Glomerular endothelial cell (primary cell): ENCODE measurements at regions not wholly inside any gene's neighbourhood (a gene's known extent, or its start where the extent isn't known, plus 50 kb on each side); places are given as distances from the start of the nearest gene placed in this dataset.
"Not testable (repeated sequence)": the region's sequence is repeated elsewhere in the genome, so short reads cannot be mapped to it uniquely, and the experiment has no call there.

Experiments used
- DNase-seq: peaks from one replicate; pipeline ENCODE4 v3.0.0-alpha.2; 2011; ENCODE audit warnings: low read depth, low spot score; ENCODE audit errors: extremely low read depth

GRCh38 chr4:149870008-149870407, 54.4 kb upstream of the IQCM start:
- DNase-seq, result no peak

GRCh38 chr4:149881744-149882143, 66.1 kb upstream of the IQCM start:
- DNase-seq, result no peak

GRCh38 chr4:149882251-149882650, 66.6 kb upstream of the IQCM start:
- no peak for DNase-seq

- DNase-seq, result no peak
Observed at GRCh38 chr4:149884046-149884445, 68.4 kb upstream of the IQCM start.

- no peak for DNase-seq
Observed at GRCh38 chr4:149884529-149885181, 69.0 kb upstream of the IQCM start.

- no peak for DNase-seq
Observed at GRCh38 chr4:149885896-149886295, 70.3 kb upstream of the IQCM start.

- DNase-seq, result no peak
Observed at GRCh38 chr4:149886786-149887490, 71.3 kb upstream of the IQCM start.

- no peak for DNase-seq
Observed at GRCh38 chr4:149889991-149890390, 74.3 kb upstream of the IQCM start.

- DNase-seq, result no peak
Observed at GRCh38 chr4:149890531-149890930, 74.9 kb upstream of the IQCM start.

- DNase-seq, result no peak
Observed at GRCh38 chr4:149891426-149891825, 75.8 kb upstream of the IQCM start.

GRCh38 chr4:149896432-149896831, 80.8 kb upstream of the IQCM start:
- DNase-seq, result no peak

- no peak for DNase-seq
Observed at GRCh38 chr4:149897783-149898182, 82.1 kb upstream of the IQCM start.

- DNase-seq, result no peak
Observed at GRCh38 chr4:149901128-149901527, 85.5 kb upstream of the IQCM start.

- DNase-seq, result no peak
Observed at GRCh38 chr4:149902242-149902641, 86.6 kb upstream of the IQCM start.

- no peak for DNase-seq
Observed at GRCh38 chr4:149910177-149910576, 94.5 kb upstream of the IQCM start.

- DNase-seq, result no peak
Observed at GRCh38 chr4:149910604-149911350, 95.1 kb upstream of the IQCM start.

- DNase-seq, result no peak
Observed at GRCh38 chr4:149911354-149911753, 95.7 kb upstream of the IQCM start.

GRCh38 chr4:149912000-149912399, 96.4 kb upstream of the IQCM start:
- no peak for DNase-seq

GRCh38 chr4:149914119-149915115, 98.8 kb upstream of the IQCM start:
- peak; percentile 54 for DNase-seq

- DNase-seq, result not testable (repeated sequence)
Observed at GRCh38 chr4:149915735-149916134, 100.1 kb upstream of the IQCM start.

- DNase-seq, result no peak
Observed at GRCh38 chr4:149923736-149924135, 108.1 kb upstream of the IQCM start.
